NCI-H2081 (cell line): ENCODE measurements at regions not wholly inside any gene's neighbourhood (a gene's known extent, or its start where the extent isn't known, plus 50 kb on each side); places are given as distances from the start of the nearest gene placed in this dataset.

Experiments used
- DNase-seq, 2 experiments: peaks; one replicate each; lab custom pipeline; 2025; lab: John Stamatoyannopoulos, UW

DNA sequence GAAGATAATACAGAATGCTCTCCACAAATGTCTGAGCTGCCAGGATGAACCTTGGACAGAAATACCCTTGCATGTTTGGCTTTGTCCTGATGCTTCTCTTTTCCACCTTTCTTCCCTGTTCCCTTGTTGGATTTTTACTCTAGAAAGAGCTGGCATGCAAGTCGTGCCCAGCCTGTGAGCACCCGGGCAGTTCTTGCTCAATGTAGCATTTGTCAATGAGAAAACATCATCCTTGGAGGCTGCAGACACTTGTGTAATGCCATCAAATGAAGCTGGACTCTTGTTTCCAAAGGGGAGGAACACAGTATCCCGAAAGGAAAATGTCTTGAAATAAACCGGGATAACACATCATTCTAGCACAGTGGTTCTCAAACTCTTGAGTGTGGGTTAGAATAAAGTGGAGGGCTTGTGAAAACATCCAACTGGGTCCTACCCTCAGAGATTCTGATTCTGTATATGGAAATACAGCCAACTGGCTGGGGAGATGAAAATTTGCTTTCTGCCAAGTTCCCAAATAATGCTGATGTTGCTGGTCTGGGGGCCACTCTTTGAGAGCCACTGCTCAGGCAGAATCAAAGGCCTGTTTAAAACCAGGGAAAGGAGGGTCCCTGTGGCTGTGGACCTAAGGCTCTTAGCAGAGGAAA lies 237.2 kb downstream of the SPATA18 start:
- no peak for DNase-seq

DNA sequence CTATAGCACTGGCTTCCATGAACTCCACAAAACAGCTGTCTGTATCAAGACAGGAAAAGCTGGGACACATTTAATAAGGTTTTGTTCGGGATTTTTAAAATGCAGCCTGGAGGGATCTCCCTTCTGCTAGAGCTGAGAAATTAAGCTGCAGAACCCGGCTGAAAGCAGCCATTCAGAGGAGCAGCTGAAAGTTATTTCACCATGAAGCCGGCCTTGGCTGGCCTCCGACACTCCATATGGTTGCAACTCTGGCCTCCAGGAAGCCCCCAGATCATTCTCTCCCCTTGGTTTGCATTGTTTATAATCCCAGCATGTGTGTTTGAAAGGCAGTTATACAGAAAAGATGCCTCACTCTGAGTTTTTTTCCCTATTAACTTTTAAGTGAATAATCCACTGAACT lies 239.4 kb downstream of the SPATA18 start:
- DNase-seq, result no peak

DNA sequence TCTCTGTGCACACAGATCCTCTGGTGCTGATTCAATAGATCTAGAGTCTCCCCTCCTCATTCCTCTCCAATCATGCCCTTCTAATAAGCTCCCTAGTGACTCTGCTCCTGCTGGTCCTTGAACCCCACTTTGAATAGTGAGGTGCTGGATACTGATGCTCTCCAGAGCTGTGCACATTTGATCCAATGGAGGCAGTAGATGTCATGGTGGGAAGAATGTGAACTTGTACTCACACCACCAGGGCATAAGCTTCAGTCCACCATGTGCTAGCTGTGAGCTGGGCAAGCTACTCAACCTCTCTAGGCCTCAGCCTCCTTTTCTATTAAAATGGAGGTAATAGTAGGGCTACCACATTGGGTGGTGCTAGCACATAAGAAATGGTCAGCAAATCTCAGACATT lies 241.1 kb downstream of the SPATA18 start:
- no peak for DNase-seq

- DNase-seq, result no peak
These were observed 245.2 kb downstream of the SPATA18 start for GRCh38 chr4:52296341-52296740.

DNA sequence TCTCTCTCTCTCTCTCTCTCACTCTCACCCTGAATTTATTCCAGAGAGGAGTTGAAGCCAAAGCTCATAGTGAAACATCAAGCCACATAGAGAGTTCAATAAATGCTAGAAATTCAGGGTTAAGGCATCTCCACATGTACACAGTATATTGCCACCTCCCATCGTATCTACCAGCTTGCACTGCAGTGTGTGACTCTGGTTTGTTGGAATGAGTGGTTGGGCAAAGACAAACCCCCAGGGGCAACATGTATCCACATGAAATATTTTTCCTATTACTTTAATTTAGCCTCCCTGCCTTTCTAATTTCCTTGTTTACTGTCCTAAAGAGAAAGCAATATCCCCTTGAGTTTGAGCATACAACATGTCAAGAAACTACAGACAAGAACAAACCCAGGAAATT lies 247.3 kb downstream of the SPATA18 start:
- no peak for DNase-seq

DNA sequence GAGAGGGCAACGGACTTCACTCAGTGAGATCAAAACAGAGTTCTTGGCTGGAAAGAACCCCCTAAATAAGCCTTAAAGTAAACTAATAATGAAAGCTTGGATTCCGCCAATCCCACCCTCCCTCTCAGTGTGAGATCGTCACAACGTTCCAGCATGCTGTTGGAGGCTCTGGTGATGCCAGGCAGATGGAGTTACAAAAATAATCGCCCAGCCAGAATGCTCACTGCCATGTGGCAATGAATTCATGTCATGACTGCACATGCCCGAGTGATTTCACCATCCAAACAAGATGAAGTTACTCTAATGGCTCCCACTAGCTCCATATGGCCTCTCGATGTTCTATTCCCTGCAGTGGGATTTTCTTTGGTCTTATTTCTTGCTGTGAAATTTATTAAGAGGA lies 248.0 kb downstream of the SPATA18 start:
- no peak for DNase-seq

- no peak for DNase-seq
These were observed 260.5 kb downstream of the SPATA18 start for GRCh38 chr4:52311464-52312125.

DNA sequence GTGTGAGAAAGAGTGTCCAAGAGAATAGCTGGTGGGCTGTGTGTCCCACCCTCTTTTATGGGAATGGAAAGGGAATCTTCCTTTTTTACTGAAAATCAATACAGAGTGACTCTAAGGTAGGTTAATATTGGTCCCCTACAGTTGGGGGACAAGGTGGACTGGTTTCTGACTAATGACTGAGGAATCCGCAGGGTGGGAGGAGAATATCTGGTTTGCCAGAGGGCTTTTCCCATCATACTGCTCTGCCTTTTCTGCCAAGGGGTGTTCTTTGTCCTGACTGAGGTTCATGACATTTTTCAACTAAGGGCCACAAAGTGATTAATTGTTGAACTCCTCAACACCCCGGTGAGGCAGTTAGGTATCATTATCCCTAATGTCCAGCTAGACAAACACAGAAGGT lies 261.6 kb downstream of the SPATA18 start:
- DNase-seq, result no peak

DNA sequence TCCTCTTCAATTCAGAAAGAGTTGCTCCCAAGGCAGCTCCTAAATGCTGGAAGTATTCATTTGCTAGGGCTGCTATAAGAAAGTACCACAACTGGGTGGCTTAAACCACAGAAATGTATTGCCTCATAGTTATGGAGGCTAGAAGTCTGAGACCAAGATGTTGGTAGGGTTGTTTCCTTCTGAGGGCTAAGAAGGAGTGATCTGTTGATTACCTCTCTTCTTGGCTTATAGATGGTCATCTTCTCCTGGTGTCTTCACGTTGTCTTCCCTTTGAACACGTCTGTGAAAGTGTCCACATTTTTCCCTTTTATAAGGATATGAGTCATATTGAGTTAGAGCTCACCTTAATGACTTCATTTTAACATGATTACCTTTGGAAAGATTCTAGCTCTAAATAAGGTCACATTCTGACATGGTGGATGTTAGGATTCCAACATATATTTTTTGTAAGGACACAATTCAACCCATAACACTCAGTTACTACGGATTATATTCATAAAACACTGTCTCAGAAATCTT lies 266.3 kb downstream of the SPATA18 start:
- DNase-seq, result no peak

- no peak for DNase-seq
These were observed 266.9 kb downstream of the SPATA18 start for GRCh38 chr4:52317981-52318380.

GRCh38 chr4:52329894-52330293 lies 278.8 kb downstream of the SPATA18 start:
- no peak for DNase-seq

DNA sequence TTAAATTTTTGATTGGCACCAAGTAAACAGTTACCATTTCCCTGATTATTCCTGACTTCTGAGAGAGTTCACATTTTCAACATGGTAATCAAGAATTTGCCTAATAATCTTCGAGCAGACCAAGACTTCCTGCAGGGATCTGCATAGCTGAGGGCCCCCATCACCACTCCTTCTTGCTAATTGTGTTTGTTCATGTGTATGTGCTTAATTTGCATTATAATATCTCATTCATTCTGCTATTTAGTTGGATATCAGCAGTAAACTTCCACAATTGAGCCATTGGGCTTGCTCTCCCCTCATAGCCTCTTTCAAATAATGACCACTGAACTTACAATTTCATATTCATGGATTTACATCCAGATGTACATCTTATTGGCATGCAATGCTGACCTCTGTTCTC lies 292.5 kb downstream of the SPATA18 start:
- DNase-seq, result no peak

- DNase-seq, result no peak
These were observed 299.8 kb downstream of the SPATA18 start for GRCh38 chr4:52350926-52351325.

DNA sequence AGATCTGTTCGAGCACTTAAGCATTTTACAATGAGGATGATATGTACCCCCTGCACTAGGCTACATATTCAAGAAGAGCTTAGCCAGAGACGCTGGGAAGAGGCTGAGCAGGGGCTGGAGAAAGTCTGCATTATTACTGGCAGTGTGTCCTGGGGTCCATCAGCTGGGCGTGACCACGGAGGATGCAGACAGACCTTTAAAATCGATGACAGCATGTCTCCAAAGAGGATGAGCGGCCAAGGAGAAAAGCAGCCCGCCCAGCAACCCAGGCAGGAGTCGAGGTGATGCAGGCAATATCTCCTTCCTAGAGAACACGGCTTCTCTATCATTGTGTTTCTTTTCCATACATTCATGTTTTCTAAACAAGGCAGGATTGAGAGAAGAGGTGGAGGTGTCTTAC lies 300.7 kb downstream of the USP46 start:
- no peak for DNase-seq

DNA sequence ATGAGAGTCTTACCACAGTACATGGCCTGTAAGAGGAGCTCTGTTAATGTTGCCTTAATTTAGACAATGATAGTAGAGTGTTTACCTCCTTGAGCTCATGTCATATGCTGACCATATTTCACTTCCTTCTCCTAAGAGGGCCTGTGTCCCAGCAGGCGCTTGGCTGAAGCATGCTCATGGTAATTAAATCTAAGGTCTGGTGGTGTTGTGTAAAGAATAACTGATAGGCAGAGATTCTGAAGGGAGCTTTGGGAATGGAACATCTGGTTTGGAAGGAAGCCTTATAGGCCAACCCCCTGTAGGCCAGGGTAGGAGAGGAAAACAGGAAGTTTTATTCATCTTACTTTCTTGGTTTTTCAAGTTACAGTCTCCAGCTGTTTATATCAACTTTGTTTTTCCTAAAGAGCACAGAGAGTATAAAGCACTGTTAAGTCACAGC lies 300.2 kb downstream of the USP46 start:
- no peak for DNase-seq

DNA sequence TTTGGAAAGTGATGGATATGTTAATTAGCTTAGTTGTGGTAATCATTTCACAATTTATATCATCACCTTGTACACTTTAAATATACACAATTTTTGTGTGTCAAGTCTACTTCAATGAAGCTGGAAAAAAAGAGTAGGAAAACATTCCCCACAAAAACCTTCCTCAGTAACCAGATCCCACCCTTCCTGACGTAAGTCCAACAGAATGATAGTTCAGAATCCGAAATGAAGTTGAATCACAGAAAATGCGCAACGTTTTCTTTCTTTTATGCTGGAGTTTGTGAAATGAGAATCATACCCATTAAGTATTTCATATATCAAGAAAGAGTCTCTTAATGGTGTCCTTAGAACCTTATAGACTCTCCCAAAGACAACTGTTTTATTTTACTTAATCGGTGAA lies 292.9 kb downstream of the USP46 start:
- no peak for DNase-seq

GRCh38 chr4:52366621-52367020 lies 292.5 kb downstream of the USP46 start:
- no peak for DNase-seq

- peak in 1 of 2 experiments; percentile 38 for DNase-seq
These were observed 291.7 kb downstream of the USP46 start for GRCh38 chr4:52367282-52367830.

DNA sequence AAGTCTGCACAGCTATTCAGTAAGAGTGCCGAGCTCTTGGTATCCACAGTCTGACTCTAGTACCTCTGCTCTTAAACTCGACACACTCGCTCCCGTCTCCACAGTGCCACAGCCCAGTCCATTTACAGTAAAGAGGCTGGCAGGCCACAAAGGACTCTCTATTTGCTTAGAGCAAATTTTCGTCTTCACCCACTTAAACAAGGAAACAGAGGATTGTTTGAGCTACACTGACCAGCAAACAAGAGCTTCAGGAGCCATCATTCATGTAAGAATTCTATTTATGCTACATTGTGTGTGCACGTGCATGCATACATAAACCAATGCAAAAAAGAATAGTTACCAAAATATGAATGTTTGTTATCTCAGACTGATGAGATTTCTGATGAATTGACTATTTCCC lies 290.2 kb downstream of the USP46 start:
- DNase-seq, result no peak

GRCh38 chr4:52369649-52370048 lies 289.5 kb downstream of the USP46 start:
- DNase-seq, result no peak

- no peak for DNase-seq
These were observed 288.5 kb downstream of the USP46 start for GRCh38 chr4:52370576-52370975.

GRCh38 chr4:52371841-52372240 lies 287.3 kb downstream of the USP46 start:
- DNase-seq, result no peak

- DNase-seq, result no peak
These were observed 286.8 kb downstream of the USP46 start for GRCh38 chr4:52372269-52372668.
